Heart left ventricle (tissue), 16 donors: ENCODE measurements at regions not wholly inside any gene's neighbourhood (a gene's known extent, or its start where the extent isn't known, plus 50 kb on each side); places are given as distances from the start of the nearest gene placed in this dataset.

Experiments
- ATAC-seq, 4 donors: fragments of 200-7000 bp; cut with Tn5 transposase; one replicate each; pipeline ENCODE4 v1.9.1; 2020 to 2022; ENCODE audit warnings: moderate library complexity in 4 of 4, mild to moderate bottlenecking in 3 of 4, moderate number of reproducible peaks in 1 of 4
- DNase-seq, 5 donors: peaks; one replicate each; pipeline ENCODE4 v3.0.0-alpha.2; 2020
- H3K27ac ChIP-seq, 12 donors: fragments of 200-600 bp; sonication (generic) in 4 of 12; one replicate each; pipeline versions ENCODE4 v1.5.0 to v1.8.0; 2016 to 2022; ENCODE audit warnings: mild to moderate bottlenecking in 2 of 12
- H3K27me3 ChIP-seq, 9 donors: fragments of 200-600 bp; sonication (generic) in 2 of 9; one replicate each; pipeline versions ENCODE4 v1.5.1 to v1.8.0; 2016 to 2022; ENCODE audit warnings: mild to moderate bottlenecking in 3 of 9
- H3K36me3 ChIP-seq, 9 donors: fragments of 200-600 bp; sonication (generic) in 2 of 9; one replicate each; pipeline versions ENCODE4 v1.5.0 to v1.8.0; 2018 to 2022; ENCODE audit warnings: mild to moderate bottlenecking in 2 of 9
- H3K4me1 ChIP-seq, 12 donors: fragments of 200-600 bp; sonication (generic) in 4 of 12; one replicate each; pipeline versions ENCODE4 v1.5.0 to v1.8.0; 2016 to 2022; ENCODE audit warnings: mild to moderate bottlenecking in 3 of 12
- H3K4me3 ChIP-seq, 12 donors: fragments of 200-600 bp; sonication (generic) in 4 of 12; one replicate each; pipeline versions ENCODE4 v1.5.0 to v1.8.0; 2017 to 2022; ENCODE audit warnings: mild to moderate bottlenecking in 9 of 12, moderate library complexity in 4 of 12
- H3K9me3 ChIP-seq, 12 donors: fragments of 200-600 bp; sonication (generic) in 4 of 12; one replicate each; pipeline versions ENCODE4 v1.5.0 to v1.8.0; 2016 to 2022; ENCODE audit warnings: mild to moderate bottlenecking in 1 of 12
- CTCF ChIP-seq, 12 donors: fragments of 200-600 bp; sonication (generic) in 4 of 12; IDR thresholded peaks; one replicate each; pipeline versions ENCODE4 v1.5.0 to v1.8.0; 2018 to 2022; ENCODE audit warnings: antibody characterized with exemption in 12 of 12, mild to moderate bottlenecking in 5 of 12
- POLR2A ChIP-seq, 2 donors: fragments of 450-650 bp; IDR thresholded peaks; one replicate each; pipeline ENCODE4 v1.6.1; 2017; ENCODE audit warnings: antibody characterized with exemption in 2 of 2, mild to moderate bottlenecking in 2 of 2, moderate library complexity in 2 of 2
- WGBS, 4 donors: extraction: QIAGEN DNeasy Blood & Tissue Kit in 2 of 4; methylation state at CpG; one replicate each; pipeline versions ENCODE4 v1.1.5 to v1.1.7; 2013 to 2018; 5-methylcytosine and 5-hydroxymethylcytosine counted together
- intact Hi-C, 10 donors: fragments of 100-400 bp; cut with DNase I; formaldehyde crosslinking; loops; one replicate each; pipeline versions ENCODE4 v1.11.1 to v1.14.2; 2022
- donor health status: ischemic (EF 13 %, LVEDD 7.1; RV severe dilation, severe dysfunction).
- donor health status: healthy with polysubstance abuse.
- donor health status: DM: no; HTN: yes; CAD: no.
- donor health status: DM: no; HTN: no; CAD: no.
- donor health status: ischemic (EF 25% LVEDD 6.9; RV normal size, moderate dysfunction).
- donor health status: ischemic (EF 25% LVEDD 5.7; RV mildly dilated, moderate dysfunction).
- donor health status: healthy.
- donor health status: DM: yes; HTN: yes; CAD: no.
- donor health status: ischemic (EF 35%, LVEDD 5.7; RV mildly dilated, moderate dysfunction).
- donor health status: nonischemic (EF 11% LVEDD 7.7; RV severe dilation, severe dysfunction).
- donor health status: DM: yes; HTN: yes; CAD: no.
- donor health status: PGD.
- donor health status: ischemic (EF 29% LVEDD 5.4; RV normal size, mild dysfunction).
- donor health status: nonischemic (EF 23%, LVEDD 6.1; RV moderate dilation, normal function).

- no peak overlapping the region for H3K27ac ChIP-seq
- no peak overlapping the region for H3K4me3 ChIP-seq
- H3K27me3 ChIP-seq, result no peaks in the 10 kb centered on the region
- H3K4me1 ChIP-seq, result no peaks in the 10 kb centered on the region
- peaks cover 0 to 9% (median 0%) of the 10 kb centered on the region in 12 donors for H3K9me3 ChIP-seq
- ATAC-seq (no peak), DNase-seq (no peak)
- intact Hi-C loops, result no loop called here
- H3K36me3 ChIP-seq, result no peaks in the 10 kb centered on the region
- 66 to 81% (median 78%) methylated on average over 3 of the region's 3 CpGs for WGBS, 4 donors
- TF ChIP-seq CTCF (IDR thresholded peaks at IDR 0.05), result no peak
- TF ChIP-seq POLR2A (IDR thresholded peaks at IDR 0.05), result no peak
Measured at GRCh38 chr3:144522456-144522855, 550.8 kb downstream of the DIPK2A start.

GRCh38 chr3:144523396-144523795 lies 551.8 kb downstream of the DIPK2A start:
- Histone ChIP-seq H3K27ac (no peak overlapping the region), H3K4me1 (no peaks in the 10 kb centered on the region), H3K4me3 (no peak overlapping the region), H3K27me3 (no peaks in the 10 kb centered on the region), H3K36me3 (no peaks in the 10 kb centered on the region), H3K9me3 (peaks cover 0 to 9% (median 0%) of the 10 kb centered on the region in 12 donors)
- 81 to 92% (median 87%) methylated on average over 2 of the region's 2 CpGs for WGBS, 4 donors
- TF ChIP-seq POLR2A (IDR thresholded peaks at IDR 0.05) (no peak), CTCF (IDR thresholded peaks at IDR 0.05) (no peak)
- no peak for ATAC-seq
- no peak for DNase-seq
- intact Hi-C loops, result no loop called here

GRCh38 chr3:144524531-144524930 lies 552.9 kb downstream of the DIPK2A start:
- intact Hi-C loops, result no loop called here

GRCh38 chr3:144529566-144529965 lies 557.9 kb downstream of the DIPK2A start:
- intact Hi-C loops, result no loop called here
- TF ChIP-seq POLR2A (IDR thresholded peaks at IDR 0.05) (no peak), CTCF (IDR thresholded peaks at IDR 0.05) (no peak)
- DNase-seq, result no peak
- H3K27me3 ChIP-seq, result no peaks in the 10 kb centered on the region
- no peak overlapping the region for H3K4me3 ChIP-seq
- H3K27ac ChIP-seq, result no peak overlapping the region
- 45 to 67% (median 59%) methylated on average over 1 of the region's 1 CpG for WGBS, 4 donors
- H3K4me1 ChIP-seq, result no peaks in the 10 kb centered on the region
- H3K9me3 ChIP-seq, result peaks cover 0 to 8% (median 0%) of the 10 kb centered on the region in 12 donors
- ATAC-seq, result no peak
- H3K36me3 ChIP-seq, result no peaks in the 10 kb centered on the region

More at GRCh38 chr3:144524531-144524930, 552.9 kb downstream of the DIPK2A start:
- no peak for ATAC-seq
- no peaks in the 10 kb centered on the region for H3K27me3 ChIP-seq
- no peak overlapping the region for H3K27ac ChIP-seq
- DNase-seq, result no peak
- no peaks in the 10 kb centered on the region for H3K36me3 ChIP-seq
- TF ChIP-seq CTCF (IDR thresholded peaks at IDR 0.05) (no peak), POLR2A (IDR thresholded peaks at IDR 0.05) (no peak)
- no peak overlapping the region for H3K4me3 ChIP-seq
- peaks cover 0 to 9% (median 0%) of the 10 kb centered on the region in 12 donors for H3K9me3 ChIP-seq
- no peaks in the 10 kb centered on the region for H3K4me1 ChIP-seq
